Mesodermal cell (in vitro differentiated cells): ENCODE measurements at regions not wholly inside any gene's neighbourhood (a gene's known extent, or its start where the extent isn't known, plus 50 kb on each side); places are given as distances from the start of the nearest gene placed in this dataset.
"Not testable (repeated sequence)": the region's sequence is repeated elsewhere in the genome, so short reads cannot be mapped to it uniquely, and the experiment has no call there.

Experiments used
- H3K27ac ChIP-seq: 2 replicates; pipeline ENCODE4 v1.7.0; 2013; ENCODE audit warnings: mild to moderate bottlenecking, low read depth, low read length, moderate library complexity; ENCODE audit not compliant: severe bottlenecking
- H3K36me3 ChIP-seq: 2 replicates; pipeline ENCODE4 v1.7.1; 2013; ENCODE audit warnings: mild to moderate bottlenecking, low read length, moderate library complexity; ENCODE audit not compliant: control insufficient read depth, insufficient read depth
- H3K4me1 ChIP-seq: one replicate; pipeline ENCODE4 v1.7.1; 2013; ENCODE audit warnings: mild to moderate bottlenecking, low read length; ENCODE audit not compliant: insufficient read depth, control insufficient read depth, poor library complexity, severe bottlenecking
- H3K4me3 ChIP-seq: 2 replicates; pipeline ENCODE4 v1.7.0; 2013; ENCODE audit warnings: low read length, control low read depth, mild to moderate bottlenecking; ENCODE audit not compliant: insufficient read depth, poor library complexity, severe bottlenecking; ENCODE audit errors: extremely low read depth
- H3K9me3 ChIP-seq: 2 replicates; pipeline ENCODE4 v1.7.1; 2013; ENCODE audit warnings: mild to moderate bottlenecking, low read length, moderate library complexity; ENCODE audit not compliant: control insufficient read depth
- WGBS, 2 experiments: methylation state at CpG; one replicate each; pipeline ENCODE4 v1.1.5; 2013; ENCODE audit warnings: missing lambda C conversion rate in 2 of 2; ENCODE audit not compliant: insufficient coverage in 2 of 2; 5-methylcytosine and 5-hydroxymethylcytosine counted together

DNA sequence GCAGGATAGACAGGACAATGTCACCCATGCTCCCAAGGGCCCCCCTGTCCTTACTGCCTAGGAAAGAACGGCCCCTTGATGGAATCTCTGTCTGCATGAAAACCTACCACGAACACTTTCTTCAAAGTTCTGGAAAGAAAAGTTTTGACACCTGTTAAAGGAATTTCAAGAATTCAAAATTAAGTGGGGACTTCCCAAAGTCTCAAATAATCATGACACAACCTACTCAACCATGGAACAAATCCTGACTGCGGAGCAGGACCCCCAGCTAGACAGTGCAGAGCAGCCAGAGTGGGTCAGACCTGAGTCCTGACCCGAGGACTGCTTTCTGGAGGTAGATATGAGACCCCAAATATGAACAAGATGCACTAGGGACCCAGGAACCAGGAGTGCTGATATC is 245.3 kb upstream of the NSMCE3 start:
- Histone ChIP-seq H3K36me3 (no peaks in the 10 kb centered on the region), H3K27ac (no peak overlapping the region), H3K4me3 (no peak overlapping the region), H3K9me3 (no peaks in the 10 kb centered on the region), H3K4me1 (no peaks in the 10 kb centered on the region)
- WGBS, 2 experiments = 82 to 100% methylated on average over 1 to 4 of the region's 4 CpGs

DNA sequence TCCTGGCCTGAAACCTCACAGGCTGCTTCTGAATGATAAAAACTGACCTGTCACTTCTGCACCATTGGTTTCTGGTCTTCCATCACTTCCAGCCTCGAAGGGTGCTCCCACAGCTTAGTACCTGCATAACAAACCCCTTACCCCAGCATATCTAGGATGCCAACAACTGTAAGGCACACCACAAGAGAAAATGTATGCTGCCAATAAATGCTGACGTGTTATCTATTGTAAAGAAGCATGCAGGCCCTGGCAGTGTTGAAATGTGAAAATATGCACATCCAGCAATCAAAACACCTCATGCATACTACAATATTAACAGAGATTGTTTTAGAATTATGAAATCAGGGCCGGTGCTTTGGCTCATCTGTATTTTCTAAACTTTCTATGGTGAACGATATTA is 242.0 kb upstream of the NSMCE3 start:
- Histone ChIP-seq H3K4me1 (no peaks in the 10 kb centered on the region), H3K36me3 (no peaks in the 10 kb centered on the region), H3K4me3 (no peak overlapping the region), H3K9me3 (no peaks in the 10 kb centered on the region), H3K27ac (no peak overlapping the region)
- 100% methylated on average over 1 of the region's 4 CpGs; no CpG with 5 or more reads in 1 of the 2 experiments for WGBS, 2 experiments

DNA sequence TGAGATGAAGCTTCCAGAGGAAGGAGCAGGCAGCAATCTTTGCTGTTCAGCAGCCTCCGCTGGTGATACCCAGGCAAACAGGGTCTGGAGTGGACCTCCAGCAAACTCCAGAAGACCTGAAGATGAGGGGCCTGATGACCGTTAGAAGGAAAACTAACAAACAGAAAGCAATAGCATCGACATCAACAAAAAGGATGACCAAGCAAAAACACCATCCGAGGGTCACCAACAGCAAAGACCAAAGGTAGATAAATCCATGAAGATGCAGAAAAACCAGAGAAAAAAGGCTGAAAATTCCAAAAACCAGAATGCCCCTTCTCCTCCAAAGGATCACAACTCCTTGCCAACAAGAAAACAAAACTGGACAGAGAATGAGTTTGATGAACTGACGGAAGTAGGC is 235.9 kb upstream of the NSMCE3 start:
- H3K9me3 ChIP-seq, H3K36me3 ChIP-seq, H3K4me3 ChIP-seq, H3K4me1 ChIP-seq, H3K27ac ChIP-seq: not testable (repeated sequence)
- 98 to 100% methylated on average over 3 to 5 of the region's 5 CpGs for WGBS, 2 experiments

DNA sequence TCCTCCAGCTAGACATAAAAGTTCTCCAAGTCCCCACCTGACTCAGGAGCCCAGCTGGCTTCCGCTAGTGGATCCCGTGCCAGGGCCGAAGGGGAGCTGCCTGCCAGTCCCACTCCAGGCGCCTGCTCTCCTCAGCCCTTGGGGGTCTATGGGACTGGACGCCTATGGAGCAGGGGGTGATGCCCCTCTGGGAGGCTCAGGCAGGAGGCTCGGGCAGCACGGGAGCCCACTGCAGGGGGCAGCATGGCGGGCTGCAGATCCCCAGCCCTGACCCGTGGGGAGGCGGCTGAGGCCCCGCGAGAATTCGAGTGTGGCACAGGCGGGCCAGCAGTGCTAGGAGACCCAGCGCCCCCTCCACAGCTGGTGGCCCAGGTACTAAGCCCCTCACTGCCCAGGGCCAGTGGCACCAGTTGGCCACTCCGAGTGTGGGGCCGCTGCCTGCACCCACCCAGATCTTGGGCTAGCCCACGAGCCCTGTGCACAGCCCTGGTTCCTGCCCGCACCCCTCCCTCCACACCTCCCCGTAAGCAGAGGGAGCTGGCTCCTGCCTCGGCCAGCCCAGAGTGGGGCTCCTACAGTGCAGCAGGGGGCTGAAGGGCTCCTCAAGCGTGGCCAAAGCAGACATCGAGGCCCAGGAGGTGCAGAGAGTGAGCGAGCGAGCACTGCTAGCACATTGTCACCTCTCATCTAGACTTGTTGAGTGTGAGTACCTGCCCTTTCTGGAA is 221.3 kb upstream of the NSMCE3 start:
- H3K9me3 ChIP-seq = peaks cover 4% of the 10 kb centered on the region
- no peak overlapping the region for H3K4me3 ChIP-seq
- H3K4me1 ChIP-seq = peaks cover 4% of the 10 kb centered on the region
- 94 to 100% methylated on average over 22 of the region's 25 CpGs for WGBS, 2 experiments
- H3K36me3 ChIP-seq = no peaks in the 10 kb centered on the region
- no peak overlapping the region for H3K27ac ChIP-seq

DNA sequence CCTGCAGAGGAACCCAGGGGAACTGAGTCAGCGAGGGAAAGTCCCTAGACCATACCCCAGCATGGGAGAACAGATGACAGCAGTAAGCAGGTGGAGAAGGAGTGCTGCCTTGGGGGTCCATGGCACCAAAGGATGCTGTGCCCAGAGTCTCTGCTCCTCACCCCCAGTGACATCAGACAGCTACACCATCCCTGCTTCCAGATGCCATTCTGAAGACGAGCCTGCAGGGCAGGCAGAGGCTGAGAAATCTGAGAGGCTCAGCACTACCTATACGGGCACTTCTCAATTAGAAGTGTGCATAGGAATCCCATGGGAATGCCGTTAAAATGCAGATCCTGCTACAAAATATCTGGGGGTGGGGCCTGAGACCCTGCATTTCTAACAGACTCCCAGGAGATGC is 211.3 kb upstream of the NSMCE3 start:
- no peaks in the 10 kb centered on the region for H3K9me3 ChIP-seq
- H3K4me1 ChIP-seq = no peaks in the 10 kb centered on the region
- WGBS, 2 experiments = 85 to 89% methylated on average over 2 to 4 of the region's 4 CpGs
- no peak overlapping the region for H3K27ac ChIP-seq
- H3K4me3 ChIP-seq = no peak overlapping the region
- no peaks in the 10 kb centered on the region for H3K36me3 ChIP-seq

DNA sequence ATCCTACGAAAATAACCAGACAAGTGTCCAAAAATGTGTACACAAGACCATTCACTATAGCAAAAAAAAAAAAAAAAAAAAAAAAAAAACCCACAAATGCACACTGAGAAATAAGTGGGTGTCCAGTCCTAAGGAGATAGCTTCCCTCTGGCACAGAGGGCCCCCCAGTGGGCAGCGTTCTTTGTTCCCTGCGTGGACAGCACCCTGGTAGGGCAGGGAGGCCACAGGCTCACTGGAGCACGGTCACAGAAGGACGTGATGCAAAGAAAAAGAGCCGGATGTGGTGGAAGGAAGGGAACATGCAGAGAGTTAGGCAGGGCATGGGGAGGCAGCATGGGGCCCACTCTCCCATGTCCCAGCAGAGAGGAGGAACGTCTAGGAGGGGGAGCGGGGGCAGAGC is 210.7 kb upstream of the NSMCE3 start:
- Histone ChIP-seq H3K9me3 (no peaks in the 10 kb centered on the region), H3K36me3 (no peaks in the 10 kb centered on the region), H3K27ac (no peak overlapping the region), H3K4me3 (no peak overlapping the region), H3K4me1 (no peaks in the 10 kb centered on the region)
- 90 to 93% methylated on average over 7 of the region's 8 CpGs for WGBS, 2 experiments

DNA sequence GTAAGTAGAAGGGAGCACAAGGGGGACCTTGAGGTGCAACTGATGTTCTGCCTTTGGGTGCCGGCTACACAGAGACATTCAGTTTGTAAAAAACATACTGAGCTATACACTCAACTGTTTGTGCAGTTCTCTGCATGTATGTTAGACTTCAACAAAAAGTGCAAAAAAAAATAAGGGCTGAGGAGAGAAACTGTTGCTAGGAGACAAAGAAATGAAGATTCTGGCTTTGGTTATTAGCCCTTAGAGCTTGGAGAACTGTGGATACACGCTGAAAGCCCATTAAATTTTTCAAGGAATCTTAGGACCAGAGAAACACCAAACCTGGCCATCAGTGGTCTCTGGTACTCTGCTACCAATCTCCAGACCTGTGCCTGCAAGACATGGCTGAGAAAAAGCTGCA is 207.6 kb upstream of the NSMCE3 start:
- Histone ChIP-seq H3K36me3 (no peaks in the 10 kb centered on the region), H3K4me1 (peaks cover 3% of the 10 kb centered on the region), H3K27ac (no peak overlapping the region), H3K4me3 (no peak overlapping the region), H3K9me3 (no peaks in the 10 kb centered on the region)
- 89 to 100% methylated on average over 1 of the region's 2 CpGs for WGBS, 2 experiments

DNA sequence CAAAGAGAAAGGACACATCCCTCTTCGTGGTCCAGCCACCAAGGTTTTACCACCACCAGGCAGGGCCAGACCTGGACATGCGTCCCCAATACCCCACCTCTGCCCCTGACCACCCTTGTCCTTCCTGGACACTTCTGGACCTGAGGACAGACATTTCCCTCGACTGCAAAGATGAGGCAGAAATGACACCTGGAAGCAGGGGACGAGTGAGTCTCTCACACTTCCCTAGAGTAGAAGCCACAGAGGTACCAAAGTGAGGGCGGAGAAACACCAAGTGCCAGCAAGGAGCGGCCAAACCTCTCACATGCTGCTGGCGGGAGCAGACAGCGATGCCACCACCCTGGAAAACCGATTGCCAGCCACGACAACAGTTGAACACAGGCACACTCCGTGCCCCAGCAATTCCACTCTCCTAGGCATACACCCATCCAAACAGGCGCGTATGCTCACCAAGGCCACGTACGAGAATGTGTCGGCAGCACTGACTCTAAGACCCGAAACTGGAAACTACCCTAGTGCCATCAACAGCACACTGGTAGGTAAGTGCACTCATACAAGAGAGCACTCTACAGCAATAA is 207.0 kb upstream of the NSMCE3 start:
- 89 to 90% methylated on average over 12 to 13 of the region's 17 CpGs for WGBS, 2 experiments
- Histone ChIP-seq H3K36me3 (no peaks in the 10 kb centered on the region), H3K4me1 (peaks cover 3% of the 10 kb centered on the region), H3K27ac (no peak overlapping the region), H3K4me3 (no peak overlapping the region), H3K9me3 (no peaks in the 10 kb centered on the region)

DNA sequence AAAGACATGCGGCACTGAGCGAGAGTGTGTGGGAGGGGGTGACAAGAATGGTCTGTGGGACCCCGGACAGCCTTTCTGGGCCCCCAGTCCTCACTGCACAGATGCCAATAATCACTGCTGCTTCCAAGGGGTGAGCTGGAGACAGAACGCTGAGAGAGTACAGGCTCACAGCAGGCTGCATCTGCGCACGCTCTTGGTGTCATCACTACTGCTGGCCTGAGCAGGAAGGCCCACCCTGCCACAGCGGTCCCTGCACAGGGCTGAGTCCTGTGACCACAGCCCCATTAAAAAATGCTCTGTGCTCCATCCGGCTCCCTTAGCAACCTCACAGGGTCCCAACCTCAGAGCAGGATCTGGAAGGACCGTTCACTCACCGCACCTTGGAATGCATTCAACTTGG is 205.5 kb upstream of the NSMCE3 start:
- Histone ChIP-seq H3K9me3 (no peaks in the 10 kb centered on the region), H3K4me1 (peaks cover 3% of the 10 kb centered on the region), H3K4me3 (no peak overlapping the region), H3K36me3 (no peaks in the 10 kb centered on the region), H3K27ac (no peak overlapping the region)
- WGBS, 2 experiments = 94 to 97% methylated on average over 5 to 8 of the region's 10 CpGs

DNA sequence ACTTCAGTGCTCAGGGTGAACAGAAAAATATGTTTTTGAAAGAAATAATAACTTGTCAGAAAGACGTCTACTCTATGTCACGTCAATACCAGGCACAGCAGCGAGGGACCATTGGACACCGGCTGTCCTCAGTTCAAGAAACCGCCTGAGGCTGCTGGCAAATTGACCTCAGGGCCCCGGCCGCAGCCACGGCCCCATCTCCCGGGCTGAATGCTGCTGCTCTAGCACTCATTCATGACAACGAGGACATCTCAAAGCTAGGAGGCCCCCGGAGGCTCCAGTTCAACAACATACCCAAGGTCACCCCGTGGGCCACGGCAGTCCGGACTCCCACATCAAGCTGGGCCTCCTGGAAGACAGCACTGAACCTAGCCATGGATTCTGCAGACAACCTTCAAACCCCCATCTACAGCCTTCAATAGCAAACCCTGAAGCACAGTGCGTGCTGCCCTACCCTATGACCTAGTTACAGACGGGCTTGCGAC is 204.0 kb upstream of the NSMCE3 start:
- H3K4me1 ChIP-seq = peaks cover 3% of the 10 kb centered on the region
- H3K27ac ChIP-seq = no peak overlapping the region
- no peak overlapping the region for H3K4me3 ChIP-seq
- no peaks in the 10 kb centered on the region for H3K36me3 ChIP-seq
- 93 to 96% methylated on average over 9 to 14 of the region's 17 CpGs for WGBS, 2 experiments
- no peaks in the 10 kb centered on the region for H3K9me3 ChIP-seq

DNA sequence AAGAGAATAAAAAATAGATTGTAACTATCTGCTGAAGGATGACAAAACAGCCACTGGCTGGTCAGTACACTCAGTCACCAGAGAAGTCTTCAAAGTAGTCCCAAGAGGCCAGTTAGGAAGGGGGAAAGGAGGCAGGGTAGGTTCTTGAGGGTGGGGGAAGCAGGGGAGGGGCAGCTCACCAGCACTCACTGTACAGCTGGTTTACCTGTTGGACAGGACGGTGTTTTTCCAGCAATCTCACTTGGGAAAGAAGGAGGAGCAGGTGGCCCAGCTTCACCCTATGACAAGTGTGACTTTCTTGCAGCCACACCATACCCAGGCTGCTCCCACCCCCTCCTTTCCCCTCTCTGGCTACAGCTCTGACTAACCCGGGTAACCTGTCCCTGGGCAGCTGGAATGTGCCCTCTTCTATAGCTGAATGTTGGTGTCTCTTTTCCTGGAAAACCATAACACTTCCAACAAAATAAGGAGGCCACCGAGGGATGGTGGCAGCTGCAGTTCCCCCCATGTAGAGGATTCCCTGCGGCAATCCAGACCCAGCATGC is 203.4 kb upstream of the NSMCE3 start:
- 83 to 89% methylated on average over 3 of the region's 4 CpGs for WGBS, 2 experiments
- H3K27ac ChIP-seq = no peak overlapping the region
- no peaks in the 10 kb centered on the region for H3K9me3 ChIP-seq
- peaks cover 3% of the 10 kb centered on the region for H3K4me1 ChIP-seq
- no peaks in the 10 kb centered on the region for H3K36me3 ChIP-seq
- no peak overlapping the region for H3K4me3 ChIP-seq
